ENCODE measurements at regions not wholly inside any gene's neighbourhood (a gene's known extent, or its start where the extent isn't known, plus 50 kb on each side); places are given as distances from the start of the nearest gene placed in this dataset.
"Not testable (repeated sequence)": the region's sequence is repeated elsewhere in the genome, so short reads cannot be mapped to it uniquely, and the experiment has no call there.

DNA sequence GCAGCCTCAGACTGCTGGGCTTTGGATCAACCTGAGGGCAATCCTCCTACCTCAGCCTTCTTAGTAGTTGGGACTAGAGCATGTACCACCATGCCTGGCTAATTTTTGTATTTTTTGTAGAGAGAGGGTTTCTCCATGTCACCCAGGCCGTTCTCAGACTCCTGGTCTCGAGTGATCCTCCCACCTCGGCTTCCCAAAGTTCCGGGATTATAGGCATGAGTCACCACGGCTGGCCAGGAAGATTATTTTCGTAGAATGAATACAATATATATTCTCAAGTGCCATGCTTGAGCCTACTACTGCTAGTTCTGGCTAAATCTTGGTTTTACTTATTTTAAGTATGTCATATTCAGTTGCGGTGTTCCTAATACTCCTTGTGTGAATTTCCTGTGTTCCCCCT lies 88.2 kb upstream of the CLINT1 start:
- TF ChIP-seq EZH2 (optimal IDR thresholded peaks at IDR 0.05; ENCODE audit: low read depth, low read length) (no peak), EZH2phosphoT487 (IDR thresholded peaks at IDR 0.05; ENCODE audit: low read length) (no peak), CTCF (IDR thresholded peaks at IDR 0.05; ENCODE audit: low read length) (no peak)
- H3K27me3 ChIP-seq (replicated peaks; ENCODE audit: insufficient read depth, low read length): no peaks in the 10 kb centered on the region
- H3K9me2 ChIP-seq (replicated peaks; ENCODE audit: insufficient read depth, low read length): no peaks in the 10 kb centered on the region
- H2AFZ ChIP-seq (ENCODE audit: low read length): no peak overlapping the region
- no peaks in the 10 kb centered on the region for H3K79me2 ChIP-seq (ENCODE audit: low read length)
- no peaks in the 10 kb centered on the region for H4K20me1 ChIP-seq (ENCODE audit: insufficient read depth, low read length)
- H3K27ac ChIP-seq (ENCODE audit: low read length): no peak overlapping the region
- no peaks in the 10 kb centered on the region for H3K9me3 ChIP-seq (replicated peaks; ENCODE audit: insufficient read depth, low read length)
- H3K9ac ChIP-seq (ENCODE audit: low read length): no peak overlapping the region
- H3F3A ChIP-seq (ENCODE audit: insufficient read depth, low read length): no peaks in the 10 kb centered on the region
- no peaks in the 10 kb centered on the region for H3K4me1 ChIP-seq (ENCODE audit: low read length)
- H3K4me2 ChIP-seq (ENCODE audit: low read depth, low read length): no peak overlapping the region
- DNase-seq: no peak
- no peaks in the 10 kb centered on the region for H3K36me3 ChIP-seq (replicated peaks; ENCODE audit: insufficient read depth, low read length)
- H3K4me3 ChIP-seq (ENCODE audit: low read length): no peak overlapping the region

GRCh38 chr5:157945822-157946221 lies 86.9 kb upstream of the CLINT1 start:
- H2AFZ ChIP-seq (ENCODE audit: low read length); H3F3A ChIP-seq (ENCODE audit: insufficient read depth, low read length); H3K9ac ChIP-seq (ENCODE audit: low read length); H3K4me3 ChIP-seq (ENCODE audit: low read length); H3K9me3 ChIP-seq (replicated peaks; ENCODE audit: insufficient read depth, low read length); H3K27me3 ChIP-seq (replicated peaks; ENCODE audit: insufficient read depth, low read length); H3K27ac ChIP-seq (ENCODE audit: low read length); DNase-seq; H3K4me2 ChIP-seq (ENCODE audit: low read depth, low read length); H3K36me3 ChIP-seq (replicated peaks; ENCODE audit: insufficient read depth, low read length); H3K79me2 ChIP-seq (ENCODE audit: low read length); H3K4me1 ChIP-seq (ENCODE audit: low read length); H4K20me1 ChIP-seq (ENCODE audit: insufficient read depth, low read length); H3K9me2 ChIP-seq (replicated peaks; ENCODE audit: insufficient read depth, low read length): not testable (repeated sequence)

- Histone ChIP-seq H3K9me2 (replicated peaks; ENCODE audit: insufficient read depth, low read length) (no peaks in the 10 kb centered on the region), H3K4me2 (ENCODE audit: low read depth, low read length) (no peak overlapping the region), H3F3A (ENCODE audit: insufficient read depth, low read length) (no peaks in the 10 kb centered on the region), H2AFZ (ENCODE audit: low read length) (no peak overlapping the region), H3K27ac (ENCODE audit: low read length) (no peak overlapping the region), H4K20me1 (ENCODE audit: insufficient read depth, low read length) (no peaks in the 10 kb centered on the region), H3K9ac (ENCODE audit: low read length) (no peak overlapping the region), H3K79me2 (ENCODE audit: low read length) (no peaks in the 10 kb centered on the region), H3K9me3 (replicated peaks; ENCODE audit: insufficient read depth, low read length) (no peaks in the 10 kb centered on the region), H3K36me3 (replicated peaks; ENCODE audit: insufficient read depth, low read length) (no peaks in the 10 kb centered on the region), H3K27me3 (replicated peaks; ENCODE audit: insufficient read depth, low read length) (no peaks in the 10 kb centered on the region), H3K4me3 (ENCODE audit: low read length) (no peak overlapping the region), H3K4me1 (ENCODE audit: low read length) (no peaks in the 10 kb centered on the region)
- no peak for DNase-seq
- TF ChIP-seq EZH2phosphoT487 (IDR thresholded peaks at IDR 0.05; ENCODE audit: low read length) (no peak), EZH2 (optimal IDR thresholded peaks at IDR 0.05; ENCODE audit: low read depth, low read length) (no peak), CTCF (IDR thresholded peaks at IDR 0.05; ENCODE audit: low read length) (no peak)
These were observed 86.0 kb upstream of the CLINT1 start for GRCh38 chr5:157944938-157945337.

DNA sequence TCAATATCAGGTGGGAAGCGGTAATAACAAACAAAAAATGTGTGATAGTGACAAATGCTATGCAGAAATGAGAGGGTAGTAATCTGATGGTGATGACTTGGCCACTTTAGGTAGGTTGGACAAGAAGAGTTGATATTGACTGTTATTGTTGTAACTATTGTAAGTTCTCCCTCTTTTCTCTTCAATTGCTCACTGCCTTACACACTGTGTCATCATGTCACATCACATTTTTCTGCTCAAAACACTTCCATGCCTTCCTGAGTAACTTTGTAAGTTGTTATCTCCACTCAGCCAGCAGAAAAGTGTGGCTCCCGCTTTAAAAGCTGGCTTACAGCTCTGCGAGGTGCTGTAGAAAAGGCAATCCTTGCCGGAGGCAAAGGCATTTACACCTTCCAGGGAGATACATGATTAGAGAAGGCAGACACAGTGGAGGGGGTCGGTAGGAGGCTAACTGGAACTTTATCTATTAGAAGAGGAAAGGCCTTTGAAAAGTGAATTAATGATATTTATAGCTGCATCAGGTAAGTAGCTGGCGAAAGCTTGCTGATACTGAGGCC lies 85.2 kb upstream of the CLINT1 start:
- no peaks in the 10 kb centered on the region for H3K36me3 ChIP-seq (replicated peaks; ENCODE audit: insufficient read depth, low read length)
- no peaks in the 10 kb centered on the region for H4K20me1 ChIP-seq (ENCODE audit: insufficient read depth, low read length)
- H3K9me3 ChIP-seq (replicated peaks; ENCODE audit: insufficient read depth, low read length): no peaks in the 10 kb centered on the region
- H2AFZ ChIP-seq (ENCODE audit: low read length): no peak overlapping the region
- no peak overlapping the region for H3K9ac ChIP-seq (ENCODE audit: low read length)
- DNase-seq: no peak
- no peaks in the 10 kb centered on the region for H3K79me2 ChIP-seq (ENCODE audit: low read length)
- no peak overlapping the region for H3K4me3 ChIP-seq (ENCODE audit: low read length)
- no peaks in the 10 kb centered on the region for H3K9me2 ChIP-seq (replicated peaks; ENCODE audit: insufficient read depth, low read length)
- no peaks in the 10 kb centered on the region for H3F3A ChIP-seq (ENCODE audit: insufficient read depth, low read length)
- no peaks in the 10 kb centered on the region for H3K27me3 ChIP-seq (replicated peaks; ENCODE audit: insufficient read depth, low read length)
- H3K27ac ChIP-seq (ENCODE audit: low read length): no peak overlapping the region
- H3K4me2 ChIP-seq (ENCODE audit: low read depth, low read length): no peak overlapping the region
- no peaks in the 10 kb centered on the region for H3K4me1 ChIP-seq (ENCODE audit: low read length)
- TF ChIP-seq CTCF (IDR thresholded peaks at IDR 0.05; ENCODE audit: low read length) (no peak), EZH2 (optimal IDR thresholded peaks at IDR 0.05; ENCODE audit: low read depth, low read length) (no peak), EZH2phosphoT487 (IDR thresholded peaks at IDR 0.05; ENCODE audit: low read length) (no peak)

Data from MM.1S (cell line).